Stimulated activated CD8-positive, alpha-beta memory T cell treated with anti-CD3 and anti-CD28 coated beads, Interleukin-4, amount 100 ng/mL, for 1 hour (primary cell): ENCODE measurements at regions not wholly inside any gene's neighbourhood (a gene's known extent, or its start where the extent isn't known, plus 50 kb on each side); places are given as distances from the start of the nearest gene placed in this dataset.

Experiments
- DNase-seq, 2 donors: peaks; one replicate each; pipeline ENCODE4 v3.0.0-alpha.2; 2020; ENCODE audit warnings: low read depth in 2 of 2, low spot score in 1 of 2

DNA sequence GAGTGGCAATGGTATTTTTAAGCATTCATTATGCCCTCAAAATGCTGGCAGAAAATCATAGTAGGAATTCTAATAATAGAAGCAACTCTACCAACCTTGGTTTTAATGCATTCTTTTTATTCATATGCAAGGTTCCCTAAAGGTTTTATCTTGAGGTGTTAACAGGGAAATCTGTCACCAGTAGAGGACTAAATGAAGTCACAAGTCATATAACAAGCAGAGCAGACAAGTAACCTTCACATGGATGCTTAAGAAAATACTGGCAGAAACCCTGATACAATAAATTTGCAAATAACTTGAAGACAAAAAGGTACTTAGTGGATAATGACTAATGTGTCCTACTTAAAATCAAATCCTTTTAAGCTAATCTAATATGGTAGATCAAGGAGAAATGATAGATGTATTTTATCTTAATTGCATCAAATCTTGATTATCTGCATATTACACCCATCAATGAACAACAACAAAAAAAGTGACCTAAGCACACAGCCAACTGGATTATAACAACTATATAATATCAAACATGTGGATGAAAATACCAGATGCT lies 73.3 kb downstream of the RFC3 start:
- no peak for DNase-seq

DNA sequence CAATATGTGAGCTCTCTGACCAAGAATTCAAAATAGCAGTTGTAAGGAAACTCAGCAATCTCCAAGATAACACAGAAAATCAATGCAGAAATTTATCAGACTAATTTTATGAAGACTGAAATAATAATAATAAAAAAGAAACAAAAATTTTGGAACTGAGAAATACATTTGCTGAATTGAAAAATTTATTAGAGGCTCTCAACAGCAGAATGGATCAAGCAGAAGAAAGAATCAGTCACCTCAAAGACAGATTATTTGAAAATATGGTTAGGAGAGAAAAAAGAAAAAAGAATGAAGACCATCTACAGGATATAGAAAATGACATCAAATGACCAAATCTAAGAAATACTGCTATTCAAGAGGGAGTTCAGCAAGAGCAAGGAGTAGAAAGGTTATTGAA lies 75.6 kb downstream of the RFC3 start:
- no peak for DNase-seq

GRCh38 chr13:33904431-33904830 lies 86.5 kb downstream of the RFC3 start:
- no peak for DNase-seq

DNA sequence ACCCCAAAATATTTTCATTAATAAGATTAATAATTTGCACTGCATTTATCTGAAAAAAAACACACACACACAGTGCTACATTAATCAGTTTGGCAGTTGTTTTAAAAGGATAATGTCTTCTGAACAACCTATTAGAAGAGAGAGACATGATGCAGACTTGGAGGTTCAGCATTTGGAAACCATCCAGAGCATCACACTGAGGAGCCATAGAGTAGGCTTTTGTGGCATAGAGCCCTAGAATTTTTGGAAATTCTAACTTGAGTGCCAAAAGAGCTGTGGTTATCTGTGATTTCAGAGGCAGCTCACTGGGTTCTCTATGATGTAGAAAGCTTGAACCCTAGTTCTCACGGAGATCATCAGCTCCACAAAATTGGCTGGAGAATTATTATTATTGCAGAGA lies 90.2 kb downstream of the RFC3 start:
- no peak for DNase-seq

DNA sequence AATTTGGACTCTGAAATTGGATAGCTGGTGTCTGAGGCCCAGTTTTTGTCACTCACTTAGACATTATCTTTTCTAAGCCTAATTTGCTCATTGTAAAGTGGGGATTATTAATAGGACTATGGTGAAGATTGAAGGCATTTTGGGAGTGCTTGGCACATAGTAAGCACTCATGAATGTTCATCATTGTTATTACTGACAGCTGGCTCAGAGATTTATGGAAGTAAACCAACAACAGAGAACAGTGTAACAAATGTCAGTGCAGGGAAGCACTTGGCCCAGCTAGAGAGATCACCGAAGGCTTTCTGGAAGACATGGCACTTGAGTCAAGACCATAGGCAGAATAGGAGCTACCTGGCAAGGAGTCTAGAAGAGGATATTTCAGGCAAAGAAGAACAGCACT lies 92.3 kb downstream of the RFC3 start:
- DNase-seq = no peak

DNA sequence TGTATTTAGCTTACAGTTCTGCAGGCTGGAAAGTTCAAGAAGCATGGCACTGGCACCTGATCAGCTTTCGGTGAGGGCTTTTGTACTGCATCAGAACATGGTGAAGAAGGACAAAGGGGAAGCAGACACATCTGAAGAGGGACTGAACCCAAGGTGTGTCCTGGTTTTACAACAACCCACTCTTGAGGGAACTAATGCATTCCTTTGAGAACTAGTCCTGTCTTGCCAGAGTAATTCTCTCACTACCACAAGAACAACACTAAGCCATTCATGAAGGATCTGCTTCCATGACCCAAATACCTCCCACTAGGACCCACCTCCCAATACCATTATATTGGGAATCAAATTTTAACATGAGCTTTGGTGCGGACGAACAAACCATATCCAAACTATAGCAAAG lies 93.6 kb downstream of the RFC3 start:
- no peak for DNase-seq

DNA sequence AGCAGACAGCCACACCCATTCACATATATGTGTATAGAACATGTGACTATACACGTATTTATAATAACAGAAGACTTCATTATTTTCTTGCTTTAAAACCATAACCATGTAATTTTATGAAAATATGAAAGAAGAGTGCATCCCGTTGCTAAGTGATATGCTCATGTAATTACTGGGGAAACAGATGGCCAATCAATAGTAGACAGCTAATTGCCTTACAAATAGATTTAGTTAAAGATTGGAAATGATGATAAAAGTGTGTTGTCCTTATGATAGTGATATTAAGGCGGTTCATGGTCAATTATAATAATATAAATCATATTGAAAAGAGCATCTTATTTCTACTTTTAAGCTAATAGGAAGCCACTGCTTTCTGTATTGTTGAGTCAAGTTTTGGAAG lies 95.9 kb downstream of the RFC3 start:
- DNase-seq = no peak

DNA sequence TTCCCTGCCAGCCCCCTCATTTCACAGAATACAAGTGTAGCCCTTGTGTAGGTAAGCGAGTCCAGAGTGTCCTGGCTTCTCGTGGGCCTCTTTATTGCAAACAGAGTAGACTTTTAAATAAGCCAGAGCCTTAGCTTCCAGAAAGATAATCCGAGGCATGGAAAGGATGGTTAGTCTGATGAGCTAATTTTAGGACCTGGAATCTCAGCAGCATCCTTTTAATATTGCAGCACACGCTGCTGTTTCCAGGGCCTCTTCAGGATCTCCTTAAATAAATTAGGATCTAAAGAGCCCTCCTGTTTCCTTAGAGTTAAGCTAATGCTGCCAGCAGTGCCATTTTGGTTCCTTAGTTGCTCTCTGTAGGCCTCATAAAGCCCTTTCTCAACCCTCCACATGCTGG lies 99.2 kb downstream of the RFC3 start:
- no peak for DNase-seq

DNA sequence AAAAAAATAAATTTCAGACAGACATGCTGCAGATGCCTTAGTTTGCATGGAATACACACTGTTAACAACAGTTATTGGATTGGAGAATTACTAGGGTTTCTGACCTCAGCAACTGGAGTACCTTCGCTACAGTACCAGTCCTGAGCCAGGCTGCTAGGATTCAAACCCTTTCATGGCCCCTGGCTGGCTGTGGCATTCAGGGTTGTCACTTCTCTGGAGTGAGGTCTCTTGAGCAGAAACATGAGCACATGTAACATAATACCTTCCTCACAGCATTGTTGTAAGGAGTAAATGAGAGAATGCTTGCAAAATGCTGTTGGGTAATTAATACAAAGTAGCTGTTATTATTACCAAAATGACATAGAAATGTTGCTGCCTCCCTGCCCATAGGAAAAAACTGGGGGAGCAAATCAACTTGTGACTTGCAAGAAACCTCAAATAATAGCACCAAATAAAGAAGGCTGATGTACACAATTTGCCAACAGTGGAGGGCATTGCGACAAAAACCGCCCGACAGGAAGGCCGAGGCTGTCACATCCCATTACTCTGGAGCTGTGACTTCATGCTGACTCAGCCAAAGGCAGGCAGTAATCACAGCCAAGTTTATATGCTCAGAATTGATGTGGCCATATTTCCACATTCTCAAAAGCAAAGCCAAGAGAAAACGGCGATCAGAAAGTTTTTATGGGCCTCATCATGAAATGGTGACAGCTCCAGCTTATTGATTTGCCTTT lies 100.4 kb downstream of the RFC3 start:
- no peak for DNase-seq

DNA sequence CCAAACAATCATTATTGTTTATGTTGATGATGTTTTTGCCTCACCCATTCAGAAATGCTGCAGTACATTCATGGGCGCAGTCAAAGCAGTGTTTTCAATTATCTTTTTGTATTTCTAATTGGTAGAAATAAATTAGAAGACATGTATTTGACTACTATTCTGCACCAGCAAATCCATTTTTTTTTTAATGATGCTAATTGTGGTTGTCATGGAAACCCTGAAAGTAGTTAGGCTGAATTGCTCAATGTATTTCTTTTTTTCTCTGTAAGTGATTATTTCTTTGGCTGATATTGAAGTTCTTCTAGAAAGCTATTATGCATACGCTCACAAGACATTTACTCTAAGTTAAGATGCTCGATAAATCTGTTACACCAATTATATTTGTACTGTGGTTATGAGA lies 101.2 kb downstream of the RFC3 start:
- no peak for DNase-seq

GRCh38 chr13:33925563-33925962 lies 107.6 kb downstream of the RFC3 start:
- DNase-seq = no peak

- DNase-seq = no peak
Measured at GRCh38 chr13:33927315-33927714, 109.4 kb downstream of the RFC3 start.

GRCh38 chr13:33931397-33932311 lies 113.7 kb downstream of the RFC3 start:
- no peak for DNase-seq

GRCh38 chr13:33932769-33933406 lies 114.9 kb downstream of the RFC3 start:
- DNase-seq = no peak

DNA sequence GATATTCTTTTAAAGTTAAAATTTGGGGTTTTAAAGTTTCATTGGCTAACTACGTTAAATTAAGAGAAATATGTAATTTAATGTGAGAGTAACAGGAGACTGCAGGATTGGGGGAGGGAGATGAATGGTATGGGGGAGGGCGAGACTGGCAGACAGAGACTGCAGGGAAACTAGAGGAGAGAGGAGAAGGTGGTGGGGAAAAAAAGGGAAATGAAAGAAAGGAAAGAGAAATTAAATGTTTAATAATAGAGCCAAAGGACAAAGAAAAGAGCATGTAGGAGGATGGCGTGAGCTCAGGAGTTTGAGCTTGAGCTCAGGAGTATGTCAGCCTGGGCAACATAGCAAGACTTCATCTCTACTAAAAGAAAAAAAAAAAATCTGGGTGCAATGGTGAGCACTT lies 115.9 kb downstream of the RFC3 start:
- DNase-seq = no peak

DNA sequence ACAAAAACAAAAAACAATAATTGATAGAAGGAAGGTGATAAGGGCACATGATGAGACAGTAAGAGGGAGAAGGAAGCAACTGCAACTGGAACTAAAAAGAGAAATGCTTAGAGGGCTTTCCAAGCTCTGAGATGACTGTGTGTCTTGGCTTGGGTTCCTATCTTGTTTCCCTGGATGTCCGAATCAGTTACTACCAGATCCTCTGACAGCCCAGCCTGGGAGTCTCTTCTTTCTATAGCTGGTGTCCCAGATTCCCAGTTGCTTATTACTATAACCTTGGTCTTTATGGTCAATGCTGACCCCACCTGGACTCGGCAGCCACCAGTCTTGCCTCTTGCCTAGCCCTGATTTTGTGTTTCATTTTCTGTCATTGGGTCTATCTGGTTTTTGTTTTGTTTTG lies 116.4 kb downstream of the RFC3 start:
- DNase-seq = no peak

DNA sequence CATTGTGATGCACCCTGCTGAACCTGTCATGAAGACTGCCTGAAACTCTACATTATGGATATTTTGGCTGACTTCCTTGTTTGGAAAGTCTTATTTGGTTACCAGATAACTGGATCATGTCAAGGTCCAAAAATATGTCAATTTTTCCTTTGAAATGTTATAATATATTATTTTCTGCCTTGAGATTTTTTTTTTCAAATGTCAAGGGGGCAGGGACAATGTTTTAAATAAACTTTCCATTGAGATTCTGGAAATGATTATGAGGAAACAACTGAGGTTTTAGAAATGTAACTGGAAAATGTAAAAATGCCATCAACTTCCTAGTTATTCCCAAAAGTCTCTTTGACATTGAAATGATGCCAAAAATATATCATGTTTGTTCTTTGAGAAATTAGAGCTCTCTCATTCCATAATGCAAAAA lies 117.0 kb downstream of the RFC3 start:
- no peak for DNase-seq

DNA sequence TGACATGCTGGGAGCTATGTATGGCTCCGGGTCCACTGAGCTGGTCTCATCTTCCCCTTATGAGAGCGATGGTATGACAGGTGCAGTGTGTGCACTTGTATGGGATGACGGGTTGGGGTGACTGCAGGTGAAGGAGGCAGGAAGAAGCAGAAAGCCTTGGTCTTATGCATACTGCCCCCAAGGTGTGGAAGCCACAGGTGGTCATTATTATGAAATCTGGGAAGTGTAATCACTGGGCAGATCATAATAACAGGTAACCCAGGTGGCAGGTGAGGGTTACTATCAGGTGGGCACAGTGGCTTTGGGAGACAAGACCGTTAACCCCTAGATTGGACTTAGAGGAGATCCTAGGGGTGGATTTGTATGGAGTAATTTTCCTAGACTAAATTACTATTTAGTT lies 118.0 kb downstream of the RFC3 start:
- no peak for DNase-seq

- no peak for DNase-seq
Measured at GRCh38 chr13:33937373-33938098, 119.6 kb downstream of the RFC3 start.

DNA sequence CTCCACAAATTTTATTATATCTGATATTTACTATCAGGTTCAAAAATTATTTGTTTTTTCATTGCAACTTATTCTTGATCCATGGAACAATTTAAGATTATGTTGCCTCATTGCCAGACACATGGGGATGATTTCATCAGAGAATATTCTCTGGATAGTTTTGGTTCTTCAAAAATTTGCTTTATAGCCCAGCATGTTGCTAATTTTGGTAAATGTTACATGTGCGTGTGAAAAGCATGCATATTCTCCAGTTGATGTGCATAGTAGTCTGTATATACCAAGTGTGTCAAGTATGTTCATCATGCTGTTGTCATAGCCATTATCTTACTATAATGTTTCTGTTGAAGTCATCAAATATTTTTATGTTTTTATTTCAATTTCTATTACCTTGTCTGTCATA lies 122.3 kb downstream of the RFC3 start:
- no peak for DNase-seq

GRCh38 chr13:33940898-33941297 lies 122.9 kb downstream of the RFC3 start:
- no peak for DNase-seq
